HepG2 (cell line): ENCODE measurements at regions not wholly inside any gene's neighbourhood (a gene's known extent, or its start where the extent isn't known, plus 50 kb on each side); places are given as distances from the start of the nearest gene placed in this dataset.

ENCODE experiments used
- CHD2 ChIP-seq: IDR thresholded peaks from 2 replicates; pipeline ENCODE4 v1.6.1; 2011; ENCODE audit warnings: low read depth, low read length, improper control_type of control experiment
- CREB1 ChIP-seq, 2 experiments: fragments of 450-650 bp in 1 of 2; IDR thresholded peaks; 2 replicates each; pipeline ENCODE4 v1.6.1; 2016 to 2017; ENCODE audit warnings: control low read depth in 1 of 2, mild to moderate bottlenecking in 1 of 2, missing compliant biosample characterization in 1 of 2, missing genetic modification characterization in 1 of 2
- PHF20 ChIP-seq: sonication (generic); formaldehyde crosslinking; IDR thresholded peaks from 2 replicates; pipeline ENCODE4 v1.5.0; 2020; ENCODE audit warnings: mild to moderate bottlenecking, missing genetic modification reagents
- ZNF484 ChIP-seq: sonication (generic); formaldehyde crosslinking; IDR thresholded peaks from 2 replicates; pipeline ENCODE4 v1.5.1; 2020; ENCODE audit warnings: mild to moderate bottlenecking, low read depth, missing genetic modification reagents, borderline replicate concordance
- TF ChIP-seq, protein P1 (sequence below), 2 experiments: fragments of 450-650 bp in 1 of 2; sonication (generic) in 1 of 2; formaldehyde crosslinking in 1 of 2; IDR thresholded peaks; 2 replicates each; pipeline versions ENCODE4 v1.6.1 to v1.8.0; 2016 to 2022; ENCODE audit warnings: antibody characterized with exemption in 1 of 2, mild to moderate bottlenecking in 1 of 2, missing genetic modification reagents in 1 of 2

DNA sequence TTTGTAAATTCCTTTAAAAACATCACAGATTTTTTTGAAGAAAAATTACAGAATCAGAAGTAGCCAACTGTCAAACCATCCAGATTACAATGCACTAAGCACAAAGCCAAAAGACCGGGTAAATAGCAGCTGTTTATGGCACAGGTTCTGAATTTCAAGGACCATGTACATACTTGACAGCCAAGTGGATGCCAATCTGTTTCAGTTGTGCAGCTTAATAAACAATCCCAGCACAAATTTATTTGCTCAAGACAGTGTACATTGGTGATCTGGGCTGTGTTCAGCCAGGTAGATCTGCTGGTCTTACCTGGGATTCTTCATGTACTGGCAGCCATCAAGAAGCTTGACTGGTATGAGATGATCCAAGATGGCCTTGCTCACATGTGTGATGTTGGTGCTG is 229.8 kb upstream of the FLRT2 start (continued):
- TF ChIP-seq ZNF484 (CRISPR knock-in tag), result no peak
- TF ChIP-seq, protein P1, sequence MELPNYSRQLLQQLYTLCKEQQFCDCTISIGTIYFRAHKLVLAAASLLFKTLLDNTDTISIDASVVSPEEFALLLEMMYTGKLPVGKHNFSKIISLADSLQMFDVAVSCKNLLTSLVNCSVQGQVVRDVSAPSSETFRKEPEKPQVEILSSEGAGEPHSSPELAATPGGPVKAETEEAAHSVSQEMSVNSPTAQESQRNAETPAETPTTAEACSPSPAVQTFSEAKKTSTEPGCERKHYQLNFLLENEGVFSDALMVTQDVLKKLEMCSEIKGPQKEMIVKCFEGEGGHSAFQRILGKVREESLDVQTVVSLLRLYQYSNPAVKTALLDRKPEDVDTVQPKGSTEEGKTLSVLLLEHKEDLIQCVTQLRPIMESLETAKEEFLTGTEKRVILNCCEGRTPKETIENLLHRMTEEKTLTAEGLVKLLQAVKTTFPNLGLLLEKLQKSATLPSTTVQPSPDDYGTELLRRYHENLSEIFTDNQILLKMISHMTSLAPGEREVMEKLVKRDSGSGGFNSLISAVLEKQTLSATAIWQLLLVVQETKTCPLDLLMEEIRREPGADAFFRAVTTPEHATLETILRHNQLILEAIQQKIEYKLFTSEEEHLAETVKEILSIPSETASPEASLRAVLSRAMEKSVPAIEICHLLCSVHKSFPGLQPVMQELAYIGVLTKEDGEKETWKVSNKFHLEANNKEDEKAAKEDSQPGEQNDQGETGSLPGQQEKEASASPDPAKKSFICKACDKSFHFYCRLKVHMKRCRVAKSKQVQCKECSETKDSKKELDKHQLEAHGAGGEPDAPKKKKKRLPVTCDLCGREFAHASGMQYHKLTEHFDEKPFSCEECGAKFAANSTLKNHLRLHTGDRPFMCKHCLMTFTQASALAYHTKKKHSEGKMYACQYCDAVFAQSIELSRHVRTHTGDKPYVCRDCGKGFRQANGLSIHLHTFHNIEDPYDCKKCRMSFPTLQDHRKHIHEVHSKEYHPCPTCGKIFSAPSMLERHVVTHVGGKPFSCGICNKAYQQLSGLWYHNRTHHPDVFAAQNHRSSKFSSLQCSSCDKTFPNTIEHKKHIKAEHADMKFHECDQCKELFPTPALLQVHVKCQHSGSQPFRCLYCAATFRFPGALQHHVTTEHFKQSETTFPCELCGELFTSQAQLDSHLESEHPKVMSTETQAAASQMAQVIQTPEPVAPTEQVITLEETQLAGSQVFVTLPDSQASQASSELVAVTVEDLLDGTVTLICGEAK (IDR thresholded peaks at IDR 0.05), result no peak
- TF ChIP-seq, protein P1 (CRISPR knock-in tag; IDR thresholded peaks at IDR 0.05), result no peak
- TF ChIP-seq PHF20 (CRISPR knock-in tag), result no peak
- no peak for TF ChIP-seq CHD2
- no peak for TF ChIP-seq CREB1 (IDR thresholded peaks at IDR 0.05)
- TF ChIP-seq CREB1 (CRISPR knock-in tag; IDR thresholded peaks at IDR 0.05), result no peak
